Astrocyte of the spinal cord (primary cell): ENCODE measurements at regions not wholly inside any gene's neighbourhood (a gene's known extent, or its start where the extent isn't known, plus 50 kb on each side); places are given as distances from the start of the nearest gene placed in this dataset.

Experiments used
- DNase-seq: peaks from one replicate; pipeline ENCODE4 v3.0.0; 2011; ENCODE audit warnings: low read depth, low spot score
- H3K4me3 ChIP-seq: 2 replicates; pipeline ENCODE4 v1.5.1; 2011; ENCODE audit warnings: low read depth, mild to moderate bottlenecking, low read length, moderate library complexity
- in situ Hi-C: cut with HindIII; loops from 2 replicates; pipeline ENCODE4 v1.10.0; 2017; ENCODE audit warnings: low sequenced_read_pairs
- TF ChIP-seq, protein P1 (sequence below): IDR thresholded peaks from 2 replicates; pipeline ENCODE4 v1.5.1; 2012; ENCODE audit warnings: low read depth, mild to moderate bottlenecking, low read length, inconsistent platforms

DNA sequence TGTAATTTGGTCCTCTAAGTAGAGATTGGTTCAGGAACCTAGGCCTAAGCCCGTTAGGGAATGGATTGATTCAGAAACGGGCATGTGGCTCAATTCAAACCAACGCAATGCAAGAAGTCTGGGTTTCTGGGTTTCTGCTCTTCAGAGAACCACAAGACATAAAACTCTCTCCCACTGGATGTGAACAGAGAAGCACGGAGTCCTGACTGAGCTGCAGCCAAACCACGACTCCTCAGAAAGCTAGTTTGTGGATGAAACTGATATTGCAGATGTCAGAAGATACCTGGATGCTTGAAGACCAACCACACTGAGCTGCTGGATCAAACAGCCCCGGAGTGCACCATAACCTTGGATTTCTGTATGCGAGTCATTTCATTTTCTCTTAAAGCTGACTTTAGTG is 50.0 kb downstream of the SOD2 start:
- in situ Hi-C loops: no loop called here
- no peak overlapping the region for H3K4me3 ChIP-seq
- DNase-seq: no peak
- TF ChIP-seq, protein P1, sequence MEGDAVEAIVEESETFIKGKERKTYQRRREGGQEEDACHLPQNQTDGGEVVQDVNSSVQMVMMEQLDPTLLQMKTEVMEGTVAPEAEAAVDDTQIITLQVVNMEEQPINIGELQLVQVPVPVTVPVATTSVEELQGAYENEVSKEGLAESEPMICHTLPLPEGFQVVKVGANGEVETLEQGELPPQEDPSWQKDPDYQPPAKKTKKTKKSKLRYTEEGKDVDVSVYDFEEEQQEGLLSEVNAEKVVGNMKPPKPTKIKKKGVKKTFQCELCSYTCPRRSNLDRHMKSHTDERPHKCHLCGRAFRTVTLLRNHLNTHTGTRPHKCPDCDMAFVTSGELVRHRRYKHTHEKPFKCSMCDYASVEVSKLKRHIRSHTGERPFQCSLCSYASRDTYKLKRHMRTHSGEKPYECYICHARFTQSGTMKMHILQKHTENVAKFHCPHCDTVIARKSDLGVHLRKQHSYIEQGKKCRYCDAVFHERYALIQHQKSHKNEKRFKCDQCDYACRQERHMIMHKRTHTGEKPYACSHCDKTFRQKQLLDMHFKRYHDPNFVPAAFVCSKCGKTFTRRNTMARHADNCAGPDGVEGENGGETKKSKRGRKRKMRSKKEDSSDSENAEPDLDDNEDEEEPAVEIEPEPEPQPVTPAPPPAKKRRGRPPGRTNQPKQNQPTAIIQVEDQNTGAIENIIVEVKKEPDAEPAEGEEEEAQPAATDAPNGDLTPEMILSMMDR: no peak

DNA sequence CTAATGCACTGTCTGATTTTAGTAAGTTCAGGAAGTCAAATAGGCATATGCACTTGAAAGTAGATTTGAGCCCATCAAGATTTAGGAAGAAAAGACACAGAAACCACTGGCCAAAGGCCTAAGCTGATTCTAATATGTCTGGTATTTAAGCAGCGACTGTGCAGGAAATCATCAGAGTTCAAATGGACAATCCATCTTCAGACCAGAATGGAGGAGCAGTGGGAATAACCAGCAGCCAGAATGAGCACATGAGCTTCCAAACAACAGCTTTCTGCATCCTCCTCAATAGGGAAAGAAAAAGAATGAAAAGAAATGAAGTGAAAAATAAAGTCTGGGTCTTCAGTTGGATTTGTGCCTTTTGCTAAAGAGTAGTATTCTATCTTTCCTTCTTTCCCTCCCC is 50.6 kb downstream of the SOD2 start:
- TF ChIP-seq, protein P1: no peak
- no peak for DNase-seq
- in situ Hi-C loops: no loop called here
- no peak overlapping the region for H3K4me3 ChIP-seq

DNA sequence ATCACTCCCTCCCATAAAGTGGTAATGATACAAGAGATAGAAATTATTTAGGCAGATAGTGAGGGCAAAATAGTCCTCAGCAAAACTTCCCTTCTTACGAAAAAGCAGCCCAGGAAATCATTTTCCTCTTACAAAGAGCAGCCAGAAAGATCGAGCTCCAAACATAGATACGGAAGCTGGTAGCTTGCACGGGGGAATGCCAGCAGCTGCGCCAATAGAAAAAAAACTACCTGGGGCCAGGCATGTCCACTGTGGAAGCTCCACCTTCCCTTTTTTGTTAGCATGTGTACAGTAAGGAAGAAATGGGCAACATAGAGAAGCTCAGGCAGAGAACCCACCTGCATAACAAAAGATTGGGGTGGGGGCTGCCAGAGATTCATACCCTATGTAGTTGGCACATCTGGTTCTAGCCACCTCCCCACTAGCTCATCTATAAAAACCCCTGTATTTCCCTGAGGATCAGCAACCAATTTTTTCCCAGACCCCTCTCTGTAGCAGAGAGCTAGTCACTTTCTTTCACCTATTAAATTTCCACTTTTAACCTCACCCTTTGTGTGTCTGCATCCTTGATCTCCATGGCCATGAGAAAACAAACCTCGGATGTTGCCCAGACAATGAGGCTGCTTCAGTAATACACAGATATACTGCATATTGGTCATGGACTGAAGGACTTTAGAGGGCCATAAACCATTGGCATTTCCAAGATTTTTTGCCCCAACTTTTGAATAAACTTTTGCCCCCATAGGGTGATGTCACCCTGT is 52.1 kb downstream of the SOD2 start:
- no peak overlapping the region for H3K4me3 ChIP-seq
- TF ChIP-seq, protein P1: no peak
- in situ Hi-C loops: no loop called here
- no peak for DNase-seq

DNA sequence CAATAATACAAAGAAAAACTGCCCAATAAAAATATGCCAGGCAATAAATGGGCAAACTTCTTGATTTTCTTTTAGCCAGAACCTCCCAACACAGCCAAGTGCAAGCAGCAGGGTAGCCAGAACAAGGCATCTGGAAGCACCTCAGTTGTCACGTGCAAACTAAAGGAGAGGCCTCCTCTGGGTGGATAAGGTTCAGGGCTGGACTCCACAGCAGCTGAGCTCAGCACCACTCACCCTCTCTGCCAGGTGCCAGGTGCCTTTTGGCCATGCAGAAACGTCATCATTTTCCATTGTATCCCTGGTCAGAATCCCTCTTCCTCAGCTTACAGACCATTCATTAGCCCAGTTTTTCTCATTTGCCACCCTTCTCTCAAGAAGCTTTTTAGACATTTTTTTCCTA is 52.7 kb downstream of the SOD2 start:
- in situ Hi-C loops: no loop called here

DNA sequence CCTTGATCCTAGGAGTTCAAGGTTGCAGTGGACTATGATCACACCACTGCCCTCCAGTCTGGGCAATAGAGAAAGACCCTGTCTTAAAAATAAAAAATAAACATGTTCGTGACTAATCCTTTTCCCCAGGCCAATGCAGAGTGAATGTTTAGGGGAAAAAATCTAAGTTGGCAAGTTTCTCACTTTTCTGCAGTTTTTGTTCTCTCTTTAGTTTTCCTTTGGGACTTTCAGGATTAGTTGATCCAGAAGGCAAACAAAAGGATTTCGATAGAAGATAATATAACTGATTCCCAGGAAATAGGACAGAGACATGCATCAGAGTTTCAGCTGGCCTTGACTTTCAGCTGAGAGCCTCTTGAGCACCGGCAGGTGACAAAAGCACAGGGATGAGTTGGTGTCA is 53.3 kb downstream of the SOD2 start:
- in situ Hi-C loops: no loop called here
- H3K4me3 ChIP-seq: no peak overlapping the region
- DNase-seq: no peak
- TF ChIP-seq, protein P1: no peak

More for the DNA sequence above, 52.7 kb downstream of the SOD2 start:
- H3K4me3 ChIP-seq: no peak overlapping the region
- TF ChIP-seq, protein P1: no peak
- no peak for DNase-seq

DNA sequence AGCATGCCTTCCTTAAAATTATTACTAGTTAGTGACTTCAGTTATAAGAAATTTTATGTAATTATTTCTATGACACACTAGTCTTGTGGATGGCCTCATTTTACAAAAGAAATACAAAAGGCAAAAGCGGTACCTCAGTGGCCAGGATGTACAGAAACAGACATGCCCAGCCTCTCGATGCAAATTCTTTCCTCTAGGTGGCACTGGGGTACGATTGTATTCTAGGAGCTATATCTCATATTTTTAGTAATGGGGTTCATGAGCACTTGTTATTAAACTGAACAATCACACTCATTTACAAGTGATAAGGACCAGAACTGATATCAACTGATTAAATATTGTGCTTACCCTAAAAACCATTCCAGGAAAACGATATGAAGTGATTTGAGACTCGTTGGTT is 59.8 kb downstream of the SOD2 start:
- DNase-seq: no peak
- TF ChIP-seq, protein P1: peak; percentile 55
- H3K4me3 ChIP-seq: no peak overlapping the region
- in situ Hi-C loops: no loop called here
